HepG2 (cell line): ENCODE measurements at regions not wholly inside any gene's neighbourhood (a gene's known extent, or its start where the extent isn't known, plus 50 kb on each side); places are given as distances from the start of the nearest gene placed in this dataset.

Experiments used
- ATAC-seq: fragments of 200-7000 bp; cut with Tn5 transposase; 3 replicates; pipeline ENCODE4 v1.9.1; 2020; ENCODE audit warnings: mild to moderate bottlenecking, moderate library complexity
- BruUV-seq: library from RNA; stranded (reverse); fragments of 400-500 nt; replicated peaks from 2 replicates; lab custom pipeline; 2021; lab: Mats Ljungman, UMichigan
- CTCF ChIA-PET: fragments of 300-600 bp; formaldehyde crosslinking; extraction: SDS; loops from one replicate; lab custom pipeline; 2021; ENCODE audit warnings: low total read pairs, inconsistent platforms, low intra/inter-chr PET ratio; lab: Yijun Ruan, JAX
- POLR2A ChIA-PET: fragments of 350-600 bp; sonication (Branson Sonifier 250); formaldehyde crosslinking; loops from one replicate; lab custom pipeline; 2020; ENCODE audit warnings: antibody characterized with exemption, inconsistent platforms; lab: Yijun Ruan, JAX
- DNase-seq: peaks from one replicate; pipeline ENCODE4 v3.0.0-alpha.2; 2015; ENCODE audit warnings: low spot score
- FAIRE-seq: peaks from 3 replicates; lab custom pipeline; 2011; peaks lifted over from hg19 to GRCh38; lab: Jason Lieb, UNC
- H2AFZ ChIP-seq: one replicate; pipeline ENCODE4 v1.6.1; 2011; ENCODE audit warnings: low read length, inconsistent platforms
- H3K27ac ChIP-seq: fragments of 300-600 bp; 3 replicates; pipeline ENCODE4 v1.8.0; 2011; ENCODE audit warnings: mixed run types, mild to moderate bottlenecking, mixed read lengths, low read length, inconsistent platforms; ENCODE audit not compliant: insufficient read depth; ENCODE audit errors: extremely low read length
- H3K27me3 ChIP-seq, 2 experiments: fragments of 200-600 bp in 1 of 2; 2 replicates in 1 of 2; 3 replicates in 1 of 2; pipeline versions ENCODE4 v1.6.0 to v1.8.0; 2011; ENCODE audit warnings: low read length in 2 of 2, mild to moderate bottlenecking in 2 of 2, moderate library complexity in 2 of 2, inconsistent platforms in 1 of 2; ENCODE audit not compliant: insufficient read depth in 2 of 2, control insufficient read depth in 1 of 2
- H3K36me3 ChIP-seq, 2 experiments: fragments of 200-600 bp in 1 of 2; replicated peaks in 1 of 2; 2 replicates in 1 of 2; 3 replicates in 1 of 2; pipeline versions ENCODE4 v1.5.1 to v1.8.0; 2011; ENCODE audit warnings: low read length in 2 of 2, inconsistent platforms in 1 of 2; ENCODE audit not compliant: insufficient read depth in 2 of 2, control insufficient read depth in 1 of 2
- H3K4me1 ChIP-seq: 2 replicates; pipeline ENCODE4 v1.5.1; 2012; ENCODE audit warnings: low read length, inconsistent platforms; ENCODE audit not compliant: insufficient read depth
- H3K4me2 ChIP-seq: 2 replicates; pipeline ENCODE4 v1.6.0; 2011; ENCODE audit warnings: low read depth, low read length, inconsistent platforms
- H3K4me3 ChIP-seq, 3 experiments: fragments of 200-600 bp in 1 of 3; sonication (generic), shearing (Covaris generic) in 1 of 3; replicated peaks in 1 of 3; 2 replicates each; pipeline ENCODE4 v1.5.1; 2011 to 2016; ENCODE audit warnings: low read length in 3 of 3, inconsistent platforms in 2 of 3, low read depth in 2 of 3, mild to moderate bottlenecking in 2 of 3, control low read depth in 1 of 3, mixed read lengths in 1 of 3; ENCODE audit not compliant: insufficient read depth in 1 of 3
- H3K79me2 ChIP-seq: one replicate; pipeline ENCODE4 v1.6.1; 2011; ENCODE audit warnings: low read length, inconsistent platforms; ENCODE audit not compliant: insufficient read depth
- H3K9ac ChIP-seq: 2 replicates; pipeline ENCODE4 v1.6.0; 2011; ENCODE audit warnings: mild to moderate bottlenecking, low read depth, low read length, inconsistent platforms; ENCODE audit not compliant: insufficient read depth
- H3K9me3 ChIP-seq: 2 replicates; pipeline ENCODE4 v1.5.1; 2012; ENCODE audit warnings: mild to moderate bottlenecking, low read length
- H4K20me1 ChIP-seq: 2 replicates; pipeline ENCODE4 v1.6.0; 2011; ENCODE audit warnings: inconsistent platforms, mild to moderate bottlenecking, low read length, moderate library complexity; ENCODE audit not compliant: insufficient read depth
- ATF1 ChIP-seq: IDR thresholded peaks from 2 replicates; pipeline ENCODE4 v1.6.1; 2016; ENCODE audit warnings: mild to moderate bottlenecking, control low read depth
- BCL6 ChIP-seq: IDR thresholded peaks from 2 replicates; pipeline ENCODE4 v1.6.1; 2016; ENCODE audit warnings: missing genetic modification reagents, missing compliant biosample characterization
- BORCS8-MEF2B ChIP-seq: sonication (generic); formaldehyde crosslinking; IDR thresholded peaks from 2 replicates; pipeline ENCODE4 v1.8.0; 2022; ENCODE audit warnings: mild to moderate bottlenecking, missing genetic modification reagents
- GFI1 ChIP-seq: sonication (generic); formaldehyde crosslinking; IDR thresholded peaks from 2 replicates; pipeline ENCODE4 v1.5.0; 2020; ENCODE audit warnings: missing genetic modification reagents, mild to moderate bottlenecking, borderline replicate concordance
- HNRNPUL1 ChIP-seq: fragments of 200-400 bp; formaldehyde crosslinking; IDR thresholded peaks from 2 replicates; pipeline ENCODE4 v1.6.1; 2017; ENCODE audit warnings: low read depth, mild to moderate bottlenecking, low read length, moderate library complexity
- KLF9 ChIP-seq: IDR thresholded peaks from 2 replicates; pipeline ENCODE4 v1.6.1; 2016; ENCODE audit warnings: low read depth
- MAFK ChIP-seq, 2 experiments: IDR thresholded peaks in 1 of 2; conservative IDR thresholded peaks in 1 of 2; 2 replicates each; pipeline ENCODE4 v1.6.1; 2011; ENCODE audit warnings: improper control_type of control experiment in 2 of 2, low read length in 2 of 2
- MTF1 ChIP-seq: sonication (generic); formaldehyde crosslinking; IDR thresholded peaks from 2 replicates; pipeline ENCODE4 v1.5.0; 2020; ENCODE audit warnings: missing genetic modification reagents
- NONO ChIP-seq, 2 experiments: fragments of 450-650 bp in 1 of 2; sonication (generic) in 1 of 2; formaldehyde crosslinking in 1 of 2; IDR thresholded peaks in 1 of 2; conservative IDR thresholded peaks in 1 of 2; 2 replicates each; pipeline versions ENCODE4 v1.6.1 to v1.8.0; 2017 to 2022; ENCODE audit warnings: mild to moderate bottlenecking in 1 of 2, missing genetic modification reagents in 1 of 2, moderate library complexity in 1 of 2
- PRDM4 ChIP-seq: sonication (generic); formaldehyde crosslinking; IDR thresholded peaks from 2 replicates; pipeline ENCODE4 v1.9.0; 2021; ENCODE audit warnings: missing genetic modification reagents, borderline replicate concordance
- SNAPC2 ChIP-seq: sonication (generic); formaldehyde crosslinking; IDR thresholded peaks from 2 replicates; pipeline ENCODE4 v1.8.1; 2022; ENCODE audit warnings: mild to moderate bottlenecking, missing genetic modification reagents
- TAF1 ChIP-seq: sonication (generic); formaldehyde crosslinking; IDR thresholded peaks from 2 replicates; pipeline ENCODE4 v1.4.0; 2020; ENCODE audit warnings: missing genetic modification reagents
- TP53 ChIP-seq: sonication (generic); formaldehyde crosslinking; conservative IDR thresholded peaks from 2 replicates; pipeline ENCODE4 v1.4.0; 2020; ENCODE audit warnings: missing genetic modification reagents
- ZFP41 ChIP-seq: sonication (generic); formaldehyde crosslinking; IDR thresholded peaks from 2 replicates; pipeline ENCODE4 v1.4.0; 2020; ENCODE audit warnings: mild to moderate bottlenecking, missing genetic modification reagents, borderline replicate concordance
- ZNF362 ChIP-seq: sonication (generic); formaldehyde crosslinking; IDR thresholded peaks from 2 replicates; pipeline ENCODE4 v1.4.0; 2020; ENCODE audit warnings: missing genetic modification reagents, mild to moderate bottlenecking, borderline replicate concordance
- ZNF772 ChIP-seq: sonication (generic); formaldehyde crosslinking; IDR thresholded peaks from 2 replicates; pipeline ENCODE4 v1.5.0; 2020; ENCODE audit warnings: mild to moderate bottlenecking, missing genetic modification reagents
- ZNF792 ChIP-seq: IDR thresholded peaks from 2 replicates; pipeline ENCODE4 v1.6.1; 2016
- WGBS: methylation state at CpG from one replicate; pipeline ENCODE4 v1.1.6; 2017; ENCODE audit warnings: low lambda C conversion rate; 5-methylcytosine and 5-hydroxymethylcytosine counted together
- in situ Hi-C: cut with HindIII; loops from 2 replicates; pipeline ENCODE4 v1.10.0; 2017; ENCODE audit warnings: low pct_unique_long_range_greater_than_20kb; ENCODE audit not compliant: extremely low pct_ligation_motif_present
- intact Hi-C: fragments of 100-400 bp; cut with micrococcal nuclease; formaldehyde crosslinking; loops from one replicate; pipeline ENCODE4 v1.10.0; 2022; ENCODE audit not compliant: unreplicated experiment

GRCh38 chr6:21426841-21427490 lies 166.6 kb upstream of the SOX4 start:
- Histone ChIP-seq H2AFZ (no peak overlapping the region), H3K36me3 (no peaks in the 10 kb centered on the region), H3K4me1 (no peaks in the 10 kb centered on the region), H3K9me3 (peaks cover 10% of the 10 kb centered on the region; the same call in 1 of the 2 replicates), H3K4me2 (no peak overlapping the region), H3K27ac (no peak overlapping the region), H4K20me1 (no peaks in the 10 kb centered on the region), H3K79me2 (no peaks in the 10 kb centered on the region), H3K27me3 (peaks cover 0 to 5% of the 10 kb centered on the region in 2 experiments; a peak in 2 of 5 replicates), H3K9ac (no peak overlapping the region), H3K4me3 (no peak overlapping the region)
- no peak for DNase-seq
- no peak for TF ChIP-seq NONO (IDR thresholded peaks at IDR 0.05)
- TF ChIP-seq NONO (CRISPR knock-in tag; conservative IDR thresholded peaks at IDR 0.05), result no peak
- no peak for TF ChIP-seq ATF1 (CRISPR knock-in tag)
- TF ChIP-seq ZNF772 (CRISPR knock-in tag), result no peak
- TF ChIP-seq ZFP41 (CRISPR knock-in tag), result no peak
- TF ChIP-seq TP53, result no peak
- TF ChIP-seq MAFK (conservative IDR thresholded peaks at IDR 0.05 in 1 of 2, IDR thresholded peaks at IDR 0.05 in 1 of 2; ENCODE audit: low read length in 2 of 2), result 0 out of 4 replicates have a peak, but pooled peaks of 1 of the 2 experiments have one; percentile 4
- no peak for TF ChIP-seq MTF1
- BruUV-seq, result no TSS peak
- no peak for FAIRE-seq
- no peak for ATAC-seq
- WGBS, result 40% methylated on average over 8 of the region's 8 CpGs
- intact Hi-C loops (no loop called here), in situ Hi-C loops (no loop called here)
- POLR2A ChIA-PET, result interaction anchor here (0.6 kb wide), 1 partner anchor 79 kb away, joined by 3 read pairs; no protein-coding TSS in a partner anchor
- CTCF ChIA-PET, result no interaction called here

GRCh38 chr6:21429291-21429690 lies 164.3 kb upstream of the SOX4 start:
- no peaks in the 10 kb centered on the region for H4K20me1 ChIP-seq
- FAIRE-seq, result no peak
- no peak overlapping the region for H3K4me2 ChIP-seq
- H3K9ac ChIP-seq, result no peak overlapping the region
- no TSS peak for BruUV-seq
- intact Hi-C loops, result no loop called here
- no peaks in the 10 kb centered on the region; a peak in 1 of 5 replicates for H3K27me3 ChIP-seq
- ChIA-PET POLR2A (no interaction called here), CTCF (no interaction called here)
- H3K79me2 ChIP-seq, result no peaks in the 10 kb centered on the region
- no peaks in the 10 kb centered on the region for H3K36me3 ChIP-seq
- no peak overlapping the region for H3K27ac ChIP-seq
- DNase-seq, result no peak
- in situ Hi-C loops, result no loop called here
- H3K9me3 ChIP-seq, result peaks cover 10% of the 10 kb centered on the region; the same call in 1 of the 2 replicates
- 50% methylated on average over 2 of the region's 2 CpGs for WGBS
- no peak for ATAC-seq
- H3K4me1 ChIP-seq, result no peaks in the 10 kb centered on the region
- H3K4me3 ChIP-seq, result no peak overlapping the region
- no peak overlapping the region for H2AFZ ChIP-seq
- TF ChIP-seq HNRNPUL1 (no peak), BCL6 (CRISPR knock-in tag) (no peak), PRDM4 (CRISPR knock-in tag) (no peak), KLF9 (CRISPR knock-in tag) (no peak), ZNF792 (no peak), SNAPC2 (CRISPR knock-in tag) (no peak), BORCS8-MEF2B (CRISPR knock-in tag) (no peak), TAF1 (CRISPR knock-in tag) (no peak), ZNF362 (CRISPR knock-in tag) (no peak), GFI1 (CRISPR knock-in tag) (no peak)
